Thyroid gland (tissue), 4 donors: ENCODE measurements at regions not wholly inside any gene's neighbourhood (a gene's known extent, or its start where the extent isn't known, plus 50 kb on each side); places are given as distances from the start of the nearest gene placed in this dataset.

Experiments used
- CTCF ChIP-seq, 6 experiments: fragments of 200-600 bp in 3 of 6; fragments of 450-650 bp in 3 of 6; sonication (generic) in 3 of 6; IDR thresholded peaks; one replicate each; pipeline ENCODE4 v1.5.1; 2016 to 2019; ENCODE audit warnings: antibody characterized with exemption in 6 of 6, mild to moderate bottlenecking in 2 of 6, inconsistent platforms in 1 of 6, moderate library complexity in 1 of 6
- POLR2A ChIP-seq, 2 donors: fragments of 450-650 bp; IDR thresholded peaks; one replicate each; pipeline ENCODE4 v1.6.1; 2017; ENCODE audit warnings: antibody characterized with exemption in 2 of 2, mild to moderate bottlenecking in 2 of 2, moderate library complexity in 1 of 2

DNA sequence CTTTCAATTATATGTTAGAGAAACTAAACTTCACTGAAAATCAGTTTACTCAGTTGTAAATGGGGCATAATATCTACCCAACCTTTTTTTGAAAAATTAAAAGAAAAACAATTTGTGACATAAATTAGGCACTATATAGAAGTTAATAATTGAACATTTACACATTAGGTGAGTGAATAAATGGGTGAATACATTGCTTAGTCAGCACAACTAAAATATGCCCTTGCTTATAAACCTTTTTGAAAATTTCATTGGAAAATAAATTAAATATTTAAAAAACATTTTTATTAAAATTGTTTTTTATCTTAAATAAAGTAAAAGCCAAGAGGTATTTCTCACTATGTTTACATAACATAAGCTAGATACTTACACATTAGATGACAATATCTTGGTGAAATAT lies 994.5 kb upstream of the TENM4 start:
- TF ChIP-seq CTCF (IDR thresholded peaks at IDR 0.05) (no peak), POLR2A (IDR thresholded peaks at IDR 0.05) (no peak)
